ENCODE measurements at regions not wholly inside any gene's neighbourhood (a gene's known extent, or its start where the extent isn't known, plus 50 kb on each side); places are given as distances from the start of the nearest gene placed in this dataset.

GRCh38 chr13:87982400-87982799 is 311.2 kb downstream of the SLITRK5 start:
- no peak for TF ChIP-seq CTCF (IDR thresholded peaks at IDR 0.05)
- no peak for TF ChIP-seq POLR2AphosphoS5 (IDR thresholded peaks at IDR 0.05)
- no peak for TF ChIP-seq POLR2A (IDR thresholded peaks at IDR 0.05)
